Bronchial epithelial cell (primary cell): ENCODE measurements at regions not wholly inside any gene's neighbourhood (a gene's known extent, or its start where the extent isn't known, plus 50 kb on each side); places are given as distances from the start of the nearest gene placed in this dataset.
A peak's percentile ranks its signal among the peaks of the same experiment; 100 is the strongest.
"Not testable (repeated sequence)": the region's sequence is repeated elsewhere in the genome, so short reads cannot be mapped to it uniquely, and the experiment has no call there.

Source experiments
- DNase-seq: peaks from one replicate; pipeline ENCODE4 v3.0.0-alpha.2; 2010; ENCODE audit warnings: low read depth
- FAIRE-seq: peaks from 2 replicates; lab custom pipeline; 2011; peaks lifted over from hg19 to GRCh38; lab: Jason Lieb, UNC
- H3K27me3 ChIP-seq: 2 replicates; pipeline ENCODE4 v1.5.1; 2011; ENCODE audit warnings: low read length; ENCODE audit not compliant: control insufficient read depth, insufficient read depth
- H3K36me3 ChIP-seq: 2 replicates; pipeline ENCODE4 v1.5.1; 2011; ENCODE audit warnings: low read length; ENCODE audit not compliant: control insufficient read depth, insufficient read depth
- H3K4me3 ChIP-seq: 2 replicates; pipeline ENCODE4 v1.5.1; 2011; ENCODE audit warnings: mild to moderate bottlenecking, low read depth, low read length, control low read depth
- TF ChIP-seq, protein P1 (sequence below): IDR thresholded peaks from 2 replicates; pipeline ENCODE4 v1.5.1; 2011; ENCODE audit warnings: mild to moderate bottlenecking, moderate library complexity, low read length, control low read depth, inconsistent platforms; ENCODE audit not compliant: insufficient read depth, severe bottlenecking

DNA sequence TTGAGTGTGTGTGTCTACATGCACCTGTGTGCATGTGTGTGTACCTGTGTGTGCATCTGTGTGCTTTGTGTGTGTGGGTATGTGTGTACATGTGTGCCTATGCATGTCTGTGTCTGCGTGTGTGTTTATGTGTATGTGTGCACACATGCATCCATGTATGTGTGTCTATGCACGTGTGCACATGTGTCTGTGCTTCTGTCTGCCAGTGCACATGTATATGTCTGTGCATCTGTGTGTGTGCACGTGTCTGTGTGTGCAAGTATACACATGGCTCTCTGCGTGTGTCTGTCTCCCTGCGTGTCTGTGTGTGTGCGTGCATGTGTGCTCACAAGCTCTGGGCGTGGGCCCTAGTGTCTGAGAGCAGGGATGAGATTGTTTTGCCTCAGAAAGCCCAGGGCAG is 85.3 kb upstream of the SEC14L1 start:
- H3K4me3 ChIP-seq, result no peak overlapping the region
- no peak for DNase-seq
- peaks cover 14% of the 10 kb centered on the region for H3K27me3 ChIP-seq
- FAIRE-seq, result peak; percentile 97
- no peaks in the 10 kb centered on the region for H3K36me3 ChIP-seq
- TF ChIP-seq, protein P1, sequence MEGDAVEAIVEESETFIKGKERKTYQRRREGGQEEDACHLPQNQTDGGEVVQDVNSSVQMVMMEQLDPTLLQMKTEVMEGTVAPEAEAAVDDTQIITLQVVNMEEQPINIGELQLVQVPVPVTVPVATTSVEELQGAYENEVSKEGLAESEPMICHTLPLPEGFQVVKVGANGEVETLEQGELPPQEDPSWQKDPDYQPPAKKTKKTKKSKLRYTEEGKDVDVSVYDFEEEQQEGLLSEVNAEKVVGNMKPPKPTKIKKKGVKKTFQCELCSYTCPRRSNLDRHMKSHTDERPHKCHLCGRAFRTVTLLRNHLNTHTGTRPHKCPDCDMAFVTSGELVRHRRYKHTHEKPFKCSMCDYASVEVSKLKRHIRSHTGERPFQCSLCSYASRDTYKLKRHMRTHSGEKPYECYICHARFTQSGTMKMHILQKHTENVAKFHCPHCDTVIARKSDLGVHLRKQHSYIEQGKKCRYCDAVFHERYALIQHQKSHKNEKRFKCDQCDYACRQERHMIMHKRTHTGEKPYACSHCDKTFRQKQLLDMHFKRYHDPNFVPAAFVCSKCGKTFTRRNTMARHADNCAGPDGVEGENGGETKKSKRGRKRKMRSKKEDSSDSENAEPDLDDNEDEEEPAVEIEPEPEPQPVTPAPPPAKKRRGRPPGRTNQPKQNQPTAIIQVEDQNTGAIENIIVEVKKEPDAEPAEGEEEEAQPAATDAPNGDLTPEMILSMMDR, result no peak

DNA sequence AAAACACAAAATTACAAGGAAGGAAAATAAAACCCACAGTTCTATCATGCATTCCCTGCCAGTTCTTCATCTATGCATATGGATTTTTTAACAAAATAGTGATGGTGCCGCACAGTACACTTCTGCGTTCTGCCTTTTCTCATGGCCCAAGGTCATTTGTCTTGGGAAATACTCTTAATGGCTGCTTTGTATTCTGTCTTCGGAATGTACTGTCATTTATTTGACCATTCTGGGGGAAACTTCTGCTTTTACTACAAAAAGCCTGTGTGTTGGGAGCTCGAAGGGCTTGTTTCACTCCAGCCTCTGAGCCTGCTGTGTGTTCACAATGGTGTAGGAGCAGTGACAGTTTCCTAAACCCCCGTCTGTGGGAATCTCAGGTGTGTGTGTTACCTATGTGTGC is 82.8 kb upstream of the SEC14L1 start:
- FAIRE-seq (no peak), DNase-seq (no peak)
- H3K27me3 ChIP-seq, result peaks cover 10% of the 10 kb centered on the region
- TF ChIP-seq, protein P1, result no peak
- H3K4me3 ChIP-seq, result no peak overlapping the region
- H3K36me3 ChIP-seq, result no peaks in the 10 kb centered on the region

DNA sequence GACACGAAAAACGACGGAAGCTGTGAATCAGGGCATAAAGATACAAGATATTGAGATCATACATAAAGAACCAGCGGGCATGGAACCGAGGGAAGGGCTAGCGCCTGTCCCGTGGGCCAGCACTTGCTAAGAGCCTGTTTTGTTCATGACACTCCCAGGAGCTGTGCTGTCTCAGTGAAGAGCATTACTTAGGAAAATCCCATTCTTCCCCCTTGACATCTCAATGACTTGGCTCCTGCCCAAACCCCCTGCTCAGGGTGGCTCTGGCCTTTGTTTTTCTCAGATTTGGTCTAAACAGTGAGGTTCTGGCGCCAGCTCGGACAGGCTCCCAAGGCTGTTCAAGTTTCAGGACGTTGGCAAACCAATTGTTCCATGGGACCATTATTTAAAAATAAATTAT is 79.1 kb upstream of the SEC14L1 start:
- TF ChIP-seq, protein P1, result no peak
- FAIRE-seq, result no peak
- Histone ChIP-seq H3K27me3 (no peaks in the 10 kb centered on the region), H3K4me3 (no peak overlapping the region), H3K36me3 (no peaks in the 10 kb centered on the region)
- no peak for DNase-seq

DNA sequence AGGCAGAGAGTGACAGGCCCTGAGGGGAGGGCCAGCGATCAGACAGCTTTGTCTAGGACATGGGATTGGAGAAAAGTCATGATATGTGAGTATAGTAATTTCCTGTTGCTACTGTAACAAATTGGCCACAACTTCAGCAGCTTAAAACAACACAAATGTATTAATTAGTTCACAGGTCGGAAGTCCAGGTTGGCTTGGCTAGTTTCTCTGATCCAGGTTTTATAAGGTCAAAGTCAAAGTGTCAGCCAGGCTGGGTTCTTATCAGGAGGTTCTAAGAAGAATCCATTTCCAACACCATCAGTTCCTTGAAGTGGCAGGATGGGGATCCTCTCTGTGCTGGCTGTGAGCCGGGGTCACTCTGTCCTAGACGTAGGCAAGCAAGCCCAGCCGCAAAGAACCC is 76.2 kb upstream of the SEC14L1 start:
- Histone ChIP-seq H3K4me3 (no peak overlapping the region), H3K27me3 (no peaks in the 10 kb centered on the region), H3K36me3 (no peaks in the 10 kb centered on the region)
- TF ChIP-seq, protein P1, result no peak
- FAIRE-seq (no peak), DNase-seq (no peak)

DNA sequence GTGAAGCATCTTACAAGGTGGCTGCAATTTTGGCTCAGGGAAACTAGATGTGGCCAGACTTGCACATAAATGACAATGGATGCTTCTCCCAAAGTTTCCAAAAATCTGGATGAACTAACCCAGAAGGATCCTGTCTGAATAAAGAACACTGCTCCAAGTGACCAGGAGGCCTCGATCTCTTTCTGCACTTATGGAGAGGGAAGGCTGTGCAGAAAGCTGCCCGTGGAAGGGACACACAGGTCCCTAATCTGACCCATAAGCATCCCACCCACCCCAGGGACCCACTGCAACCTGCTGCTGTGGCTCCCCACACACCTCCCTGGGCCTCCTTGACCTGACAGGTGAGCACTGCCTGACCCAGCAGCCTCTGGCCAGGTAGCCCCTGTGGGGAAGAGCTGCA is 74.6 kb upstream of the SEC14L1 start:
- Histone ChIP-seq H3K27me3 (no peaks in the 10 kb centered on the region), H3K4me3 (no peak overlapping the region), H3K36me3 (no peaks in the 10 kb centered on the region)
- TF ChIP-seq, protein P1, result no peak
- no peak for FAIRE-seq
- no peak for DNase-seq

DNA sequence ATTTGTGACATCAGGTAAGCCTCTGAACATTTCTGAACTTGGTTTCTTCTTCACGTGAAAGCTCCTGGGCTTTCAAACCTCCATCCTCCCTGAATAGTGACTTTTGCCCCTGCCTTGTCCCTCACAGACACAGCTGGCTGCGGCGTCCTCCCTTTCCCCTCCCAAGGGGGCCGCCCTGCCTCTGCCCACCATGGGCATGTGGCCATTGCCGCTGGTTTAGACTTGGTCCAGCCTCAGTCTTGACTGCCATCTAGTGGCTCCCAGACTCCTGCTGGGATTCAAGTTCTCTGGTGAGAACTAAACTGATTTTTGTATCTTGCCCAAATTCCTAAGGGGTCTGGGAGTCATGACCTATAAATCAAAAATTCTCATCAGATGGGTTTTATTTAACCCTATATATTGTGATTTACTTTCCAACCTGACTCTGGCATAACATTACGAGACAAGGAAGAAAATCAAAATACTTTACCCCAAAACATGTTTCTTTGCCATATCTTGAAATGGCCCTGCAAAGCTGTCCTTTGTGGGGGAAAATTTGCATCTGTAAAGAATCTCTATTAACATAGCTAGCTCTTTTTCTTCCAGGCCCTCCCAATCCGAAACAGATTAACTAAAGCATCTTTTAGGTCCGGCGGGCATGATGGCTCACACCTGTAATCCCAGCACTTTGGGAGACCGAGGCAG is 73.9 kb upstream of the SEC14L1 start:
- not testable (repeated sequence) for H3K4me3 ChIP-seq, H3K36me3 ChIP-seq, FAIRE-seq, H3K27me3 ChIP-seq
- DNase-seq, result peak; percentile 49
- TF ChIP-seq, protein P1, result peak; percentile 81
